ENCODE measurements at regions not wholly inside any gene's neighbourhood (a gene's known extent, or its start where the extent isn't known, plus 50 kb on each side); places are given as distances from the start of the nearest gene placed in this dataset.

- no peaks in the 10 kb centered on the region for H3K36me3 ChIP-seq
- H3K27ac ChIP-seq, result no peak overlapping the region
- no peaks in the 10 kb centered on the region for H3K9me3 ChIP-seq
- 72% methylated on average over 4 of the region's 4 CpGs for whole genome bisulfite sequencing
- H3K4me3 ChIP-seq, result no peak overlapping the region
- no peaks in the 10 kb centered on the region for H3K27me3 ChIP-seq
- TF ChIP-seq POLR2A (IDR thresholded peaks at IDR 0.05), result no peak
- no peak for TF ChIP-seq POLR2AphosphoS5 (IDR thresholded peaks at IDR 0.05)
- TF ChIP-seq, protein P1, sequence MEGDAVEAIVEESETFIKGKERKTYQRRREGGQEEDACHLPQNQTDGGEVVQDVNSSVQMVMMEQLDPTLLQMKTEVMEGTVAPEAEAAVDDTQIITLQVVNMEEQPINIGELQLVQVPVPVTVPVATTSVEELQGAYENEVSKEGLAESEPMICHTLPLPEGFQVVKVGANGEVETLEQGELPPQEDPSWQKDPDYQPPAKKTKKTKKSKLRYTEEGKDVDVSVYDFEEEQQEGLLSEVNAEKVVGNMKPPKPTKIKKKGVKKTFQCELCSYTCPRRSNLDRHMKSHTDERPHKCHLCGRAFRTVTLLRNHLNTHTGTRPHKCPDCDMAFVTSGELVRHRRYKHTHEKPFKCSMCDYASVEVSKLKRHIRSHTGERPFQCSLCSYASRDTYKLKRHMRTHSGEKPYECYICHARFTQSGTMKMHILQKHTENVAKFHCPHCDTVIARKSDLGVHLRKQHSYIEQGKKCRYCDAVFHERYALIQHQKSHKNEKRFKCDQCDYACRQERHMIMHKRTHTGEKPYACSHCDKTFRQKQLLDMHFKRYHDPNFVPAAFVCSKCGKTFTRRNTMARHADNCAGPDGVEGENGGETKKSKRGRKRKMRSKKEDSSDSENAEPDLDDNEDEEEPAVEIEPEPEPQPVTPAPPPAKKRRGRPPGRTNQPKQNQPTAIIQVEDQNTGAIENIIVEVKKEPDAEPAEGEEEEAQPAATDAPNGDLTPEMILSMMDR (IDR thresholded peaks at IDR 0.05), result no peak
- no peak for TF ChIP-seq EP300 (IDR thresholded peaks at IDR 0.05)
- no peak for DNase-seq (ENCODE audit: low spot score in 2 of 2)
- peaks cover 25% of the 10 kb centered on the region for H3K4me1 ChIP-seq
Measured at GRCh38 chr16:14018851-14019250, 52.3 kb upstream of the MRTFB start.

- Histone ChIP-seq H3K4me3 (no peak overlapping the region), H3K9me3 (no peaks in the 10 kb centered on the region), H3K27me3 (no peaks in the 10 kb centered on the region), H3K4me1 (peaks cover 12% of the 10 kb centered on the region), H3K27ac (no peak overlapping the region), H3K36me3 (no peaks in the 10 kb centered on the region)
- no peak for TF ChIP-seq POLR2A (IDR thresholded peaks at IDR 0.05)
- no peak for TF ChIP-seq EP300 (IDR thresholded peaks at IDR 0.05)
- TF ChIP-seq POLR2AphosphoS5 (IDR thresholded peaks at IDR 0.05), result no peak
- TF ChIP-seq, protein P1 (IDR thresholded peaks at IDR 0.05), result no peak
- WGBS, result 90% methylated on average over 2 of the region's 2 CpGs
- no peak for DNase-seq (ENCODE audit: low spot score in 2 of 2)
Measured at GRCh38 chr16:14020141-14020540, 51.0 kb upstream of the MRTFB start.
